CD4-positive, alpha-beta T cell treated with Interleukin-17A for 4 hours (primary cell): ENCODE measurements at regions not wholly inside any gene's neighbourhood (a gene's known extent, or its start where the extent isn't known, plus 50 kb on each side); places are given as distances from the start of the nearest gene placed in this dataset.

ENCODE experiments used
- DNase-seq: peaks from one replicate; pipeline ENCODE4 v3.0.0-alpha.2; 2020; ENCODE audit warnings: mixed read lengths

DNA sequence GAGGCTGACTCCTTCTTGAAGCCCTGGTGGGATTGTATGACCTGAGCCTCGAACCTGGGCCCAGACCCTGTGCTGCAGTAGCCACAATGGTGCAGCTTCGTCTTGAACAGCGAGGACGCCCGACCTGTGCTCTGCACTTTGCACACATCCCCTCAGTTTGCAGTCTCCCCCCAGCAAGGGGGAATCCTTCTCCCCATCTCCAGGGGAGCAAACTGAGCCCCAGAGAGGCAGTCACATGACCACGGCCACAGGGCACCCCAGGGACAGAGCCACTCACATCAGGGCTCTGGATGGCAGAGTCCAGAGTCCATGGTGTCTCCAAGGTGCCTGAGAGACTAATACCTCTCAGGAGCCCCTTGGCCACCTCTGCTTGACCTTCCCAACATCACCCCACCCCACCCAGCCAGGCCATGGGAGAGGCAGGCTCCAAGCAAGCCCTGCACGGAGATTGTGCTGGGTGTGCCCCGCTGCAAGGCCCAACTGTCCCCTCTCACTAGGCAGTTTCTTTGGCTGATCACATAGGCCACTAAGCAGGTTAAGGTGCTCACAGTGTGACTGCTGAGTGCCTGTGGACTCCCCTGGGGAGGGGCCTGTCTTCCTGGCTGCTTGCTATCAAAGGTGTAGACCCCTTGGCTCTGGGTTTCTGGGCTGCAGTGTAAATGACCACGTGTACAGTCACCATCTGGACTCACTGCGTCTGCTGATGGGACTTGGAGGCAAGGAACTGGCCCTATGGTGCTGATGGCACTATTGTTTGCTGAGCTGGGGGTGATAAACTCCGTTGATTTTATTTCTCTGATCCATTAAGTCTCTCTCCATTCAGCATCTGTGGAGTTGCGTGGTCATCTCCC lies 398.1 kb downstream of the MATN1 start:
- no peak for DNase-seq

DNA sequence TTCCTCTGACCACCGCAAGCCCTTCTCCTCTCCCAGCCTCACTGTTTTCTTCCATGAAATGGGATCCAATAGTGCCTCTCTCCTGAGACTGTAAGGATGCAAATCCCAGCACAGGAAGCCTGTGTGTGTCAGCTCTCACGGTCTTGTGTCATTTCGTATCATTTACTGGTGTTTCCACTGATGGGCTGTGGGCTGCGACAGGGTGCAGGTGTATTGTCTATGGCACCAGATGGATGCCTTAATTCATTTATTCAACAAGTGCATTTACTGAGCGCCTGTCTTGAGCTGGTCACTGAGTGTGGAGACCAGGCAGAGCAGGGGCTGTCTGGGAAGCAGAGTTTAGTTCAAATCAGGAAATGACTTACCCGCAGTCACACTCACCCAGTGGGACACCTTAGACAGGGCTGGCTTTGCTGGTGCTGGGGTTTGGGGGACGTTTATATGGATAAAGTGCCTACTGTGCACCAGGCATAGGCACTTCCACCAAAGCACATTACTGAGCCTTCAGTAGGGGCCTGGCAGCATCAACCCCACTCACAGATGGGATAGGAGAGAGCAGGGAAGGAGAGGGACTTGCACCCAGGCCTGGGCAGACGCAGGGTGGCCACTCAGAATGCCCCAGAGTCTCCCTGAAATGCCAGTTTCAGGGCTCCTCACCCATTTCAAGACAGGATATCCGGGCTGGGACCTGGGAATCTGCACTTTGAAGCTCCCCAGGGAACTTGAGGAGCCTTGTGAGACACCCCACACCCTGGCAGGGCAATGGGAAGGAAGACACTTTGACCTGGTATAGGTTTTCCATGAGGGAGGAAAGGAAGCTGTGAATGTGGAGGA lies 398.9 kb downstream of the MATN1 start:
- DNase-seq = no peak

GRCh38 chr1:30323841-30324240 lies 399.5 kb downstream of the MATN1 start:
- DNase-seq = no peak

- no peak for DNase-seq
These were observed 400.0 kb downstream of the MATN1 start for GRCh38 chr1:30323352-30323751.

GRCh38 chr1:30322859-30323257 lies 400.5 kb downstream of the MATN1 start:
- DNase-seq = no peak

- DNase-seq = no peak
These were observed 401.2 kb downstream of the MATN1 start for GRCh38 chr1:30321996-30322858.

- DNase-seq = no peak
These were observed 402.0 kb downstream of the MATN1 start for GRCh38 chr1:30321246-30321910.

GRCh38 chr1:30320581-30320890 lies 402.8 kb downstream of the MATN1 start:
- no peak for DNase-seq

GRCh38 chr1:30319765-30320580 lies 403.4 kb downstream of the MATN1 start:
- no peak for DNase-seq

GRCh38 chr1:30318864-30319718 lies 404.3 kb downstream of the MATN1 start:
- no peak for DNase-seq

DNA sequence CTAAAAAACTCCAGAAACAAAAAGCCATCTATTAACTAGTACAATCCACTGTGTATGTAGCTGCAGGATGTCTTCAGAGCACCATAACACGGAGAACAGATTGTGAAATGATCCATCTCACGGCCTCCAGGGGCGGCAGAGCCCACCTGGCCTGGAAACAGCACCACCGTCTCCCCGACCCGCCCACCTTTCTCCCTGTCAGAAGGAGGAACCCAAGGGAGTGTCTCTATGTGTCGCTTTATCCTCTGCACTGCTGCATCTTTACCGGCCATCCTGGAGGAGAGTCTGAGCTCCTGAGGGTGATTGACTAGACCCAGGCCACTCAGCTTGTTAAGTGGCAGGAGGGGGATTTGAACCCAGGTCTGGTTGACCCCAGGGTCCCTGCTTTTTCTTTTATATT lies 405.0 kb downstream of the MATN1 start:
- DNase-seq = no peak

GRCh38 chr1:30317921-30318320 lies 405.5 kb downstream of the MATN1 start:
- DNase-seq = no peak

DNA sequence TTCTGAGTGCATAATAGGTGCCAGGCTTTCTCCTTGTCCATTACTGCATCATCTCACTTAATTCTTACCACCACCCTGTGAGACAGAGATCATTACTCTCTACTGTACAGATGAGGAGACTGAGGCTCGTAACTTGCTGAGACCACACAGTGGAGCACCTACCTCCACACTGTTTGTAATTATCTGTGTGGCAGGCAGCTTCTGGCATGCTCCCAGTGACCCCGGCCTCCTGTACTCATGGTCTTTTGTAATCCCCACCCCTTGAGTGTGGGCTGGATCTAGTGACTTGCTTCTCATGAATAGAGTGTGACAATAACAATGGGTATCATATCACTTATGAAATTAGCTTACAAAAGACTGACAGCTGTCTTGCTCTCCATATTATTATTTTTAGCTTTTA lies 407.3 kb downstream of the MATN1 start:
- no peak for DNase-seq

DNA sequence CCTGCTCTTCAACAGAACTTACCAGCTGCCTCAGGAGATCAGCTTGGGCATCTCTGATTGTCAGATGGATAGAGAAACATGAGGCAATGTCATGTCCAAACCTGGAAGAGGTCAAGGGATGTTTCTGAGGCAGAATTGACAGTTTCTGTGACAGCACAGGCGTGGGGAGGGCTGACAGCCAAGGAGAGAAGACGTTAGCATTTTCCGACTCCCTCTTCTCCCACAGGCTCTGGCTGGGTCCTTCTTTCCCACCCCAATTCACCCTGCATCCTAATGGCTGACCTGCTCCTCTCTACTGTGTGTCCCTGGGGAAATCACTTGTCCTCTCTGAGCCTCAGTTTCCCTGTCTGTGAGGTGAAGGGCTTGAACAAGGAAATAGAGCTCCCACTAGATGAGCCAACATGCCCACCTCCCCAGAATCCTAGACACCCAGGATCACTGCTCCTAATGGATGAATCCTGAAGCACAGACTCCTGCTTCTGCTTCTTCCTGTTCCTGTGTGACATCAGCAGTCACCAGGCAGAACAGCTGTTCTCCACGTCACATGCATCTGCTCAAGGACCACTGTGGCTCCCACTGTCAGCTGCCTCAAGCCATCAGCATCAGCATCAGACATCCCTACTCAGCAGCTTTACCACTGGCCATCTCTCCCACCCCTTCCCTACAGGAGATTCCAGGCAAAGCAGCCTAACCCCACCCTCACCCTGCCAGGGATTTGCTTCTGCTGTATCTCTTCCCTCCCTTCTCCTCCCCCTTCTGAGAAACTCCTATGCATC lies 408.0 kb downstream of the MATN1 start:
- no peak for DNase-seq

GRCh38 chr1:30314591-30314990 lies 408.8 kb downstream of the MATN1 start:
- DNase-seq = no peak

DNA sequence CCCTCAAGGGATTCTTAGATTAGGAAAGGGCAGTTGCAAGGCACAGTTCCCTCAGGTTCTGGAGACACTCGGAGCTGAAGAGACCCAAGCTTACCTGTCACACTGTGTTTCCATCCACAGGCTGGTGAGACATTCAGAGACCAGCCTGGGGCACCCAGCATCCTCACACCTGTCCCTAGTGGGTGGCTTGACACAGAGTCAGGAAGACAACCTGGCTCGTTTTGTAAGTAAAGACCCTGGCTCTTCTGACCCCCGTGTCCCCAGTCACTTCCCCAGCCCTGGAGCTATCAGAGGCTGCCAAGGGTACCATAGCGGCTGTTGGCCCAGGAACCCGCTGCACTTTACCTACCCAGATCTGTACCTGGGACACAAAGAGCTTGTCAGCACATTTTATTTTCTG lies 409.8 kb downstream of the MATN1 start:
- no peak for DNase-seq

GRCh38 chr1:30313176-30313575 lies 410.2 kb downstream of the MATN1 start:
- no peak for DNase-seq

- DNase-seq = no peak
These were observed 411.2 kb downstream of the MATN1 start for GRCh38 chr1:30312226-30312625.

DNA sequence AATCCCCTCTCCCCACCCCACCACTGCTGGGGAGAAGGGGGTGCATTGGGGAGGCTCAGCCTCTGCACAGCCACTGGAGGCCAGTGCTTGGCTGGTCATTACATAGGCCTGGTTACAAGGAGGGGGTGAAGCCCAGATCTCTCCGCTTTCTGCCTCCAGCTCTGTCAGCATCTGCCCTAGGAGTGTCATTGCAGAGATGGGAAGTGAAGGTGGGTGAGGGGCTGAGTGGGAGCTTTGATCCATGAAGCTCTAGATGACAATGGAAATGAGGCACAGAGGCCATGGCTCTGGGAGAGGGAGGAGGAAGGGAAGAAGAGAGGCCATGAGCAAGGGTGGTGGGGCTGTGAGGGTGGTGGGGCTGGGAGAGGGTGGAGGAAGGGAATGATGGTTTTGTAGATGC lies 411.6 kb downstream of the MATN1 start:
- no peak for DNase-seq
